SK-N-SH treated with all-trans-retinoic acid at 6 μM for 48 hours (cell line): ENCODE measurements at regions not wholly inside any gene's neighbourhood (a gene's known extent, or its start where the extent isn't known, plus 50 kb on each side); places are given as distances from the start of the nearest gene placed in this dataset.

Experiments
- ATAC-seq: fragments of 200-7000 bp; cut with Tn5 transposase; 3 replicates; pipeline ENCODE4 v1.9.1; 2020; ENCODE audit warnings: mild to moderate bottlenecking, moderate library complexity
- ARNTL ChIP-seq: fragments of 450-650 bp; formaldehyde crosslinking; IDR thresholded peaks from 2 replicates; pipeline ENCODE4 v1.5.0; 2020; ENCODE audit warnings: low read depth, mild to moderate bottlenecking, moderate library complexity, borderline replicate concordance
- BACH2 ChIP-seq: fragments of 250-450 bp; sonication (Bioruptor Pico); IDR thresholded peaks from 2 replicates; pipeline ENCODE4 v1.9.0; 2021; ENCODE audit warnings: mild to moderate bottlenecking, borderline replicate concordance
- CSDC2 ChIP-seq: fragments of 250-450 bp; sonication (Bioruptor Pico); IDR thresholded peaks from 2 replicates; pipeline ENCODE4 v1.5.0; 2020; ENCODE audit warnings: mild to moderate bottlenecking, moderate library complexity
- ESRRG ChIP-seq: fragments of 250-450 bp; sonication (Bioruptor Pico); IDR thresholded peaks from 2 replicates; pipeline ENCODE4 v1.6.1; 2021; ENCODE audit warnings: mild to moderate bottlenecking
- GLIS3 ChIP-seq: fragments of 250-450 bp; sonication (Bioruptor Pico); IDR thresholded peaks from 2 replicates; pipeline ENCODE4 v1.5.0; 2020; ENCODE audit warnings: mild to moderate bottlenecking, moderate library complexity
- OSR1 ChIP-seq: fragments of 250-450 bp; sonication (Bioruptor Pico); IDR thresholded peaks from 2 replicates; pipeline ENCODE4 v1.8.0; 2022; ENCODE audit warnings: moderate library complexity, mild to moderate bottlenecking, inconsistent platforms
- PPARA ChIP-seq: fragments of 250-450 bp; sonication (Bioruptor Pico); IDR thresholded peaks from 2 replicates; pipeline ENCODE4 v1.5.0; 2020; ENCODE audit warnings: mild to moderate bottlenecking, borderline replicate concordance
- RARB ChIP-seq: fragments of 250-450 bp; sonication (Bioruptor Pico); IDR thresholded peaks from 2 replicates; pipeline ENCODE4 v1.8.0; 2021; ENCODE audit warnings: mild to moderate bottlenecking, moderate library complexity
- SNAI2 ChIP-seq: fragments of 250-450 bp; sonication (Bioruptor Pico); IDR thresholded peaks from 2 replicates; pipeline ENCODE4 v1.5.0; 2020; ENCODE audit warnings: mild to moderate bottlenecking, moderate library complexity
- TCF4 ChIP-seq: fragments of 250-450 bp; sonication (Bioruptor Pico); IDR thresholded peaks from 2 replicates; pipeline ENCODE4 v1.8.0; 2021; ENCODE audit warnings: mild to moderate bottlenecking, moderate library complexity, borderline replicate concordance
- TOX ChIP-seq: fragments of 250-450 bp; sonication (Bioruptor Pico); IDR thresholded peaks from 2 replicates; pipeline ENCODE4 v1.8.0; 2021; ENCODE audit warnings: mild to moderate bottlenecking, moderate library complexity, borderline replicate concordance
- ZC3H10 ChIP-seq: fragments of 250-450 bp; sonication (Bioruptor Pico); IDR thresholded peaks from 2 replicates; pipeline ENCODE4 v1.5.1; 2021; ENCODE audit warnings: mild to moderate bottlenecking, moderate library complexity
- ZFP30 ChIP-seq: fragments of 450-650 bp; formaldehyde crosslinking; IDR thresholded peaks from 2 replicates; pipeline ENCODE4 v1.5.0; 2022; ENCODE audit warnings: mild to moderate bottlenecking, moderate library complexity
- ZNF565 ChIP-seq: fragments of 450-650 bp; formaldehyde crosslinking; conservative IDR thresholded peaks from 2 replicates; pipeline ENCODE4 v1.5.0; 2020; ENCODE audit warnings: low read depth, mild to moderate bottlenecking, moderate library complexity
- ZNF70 ChIP-seq: fragments of 450-650 bp; formaldehyde crosslinking; IDR thresholded peaks from 2 replicates; pipeline ENCODE4 v1.5.0; 2020; ENCODE audit warnings: mild to moderate bottlenecking, moderate library complexity
- ZNF8 ChIP-seq: fragments of 450-650 bp; formaldehyde crosslinking; IDR thresholded peaks from 2 replicates; pipeline ENCODE4 v1.5.0; 2020; ENCODE audit warnings: mild to moderate bottlenecking, moderate library complexity
- TF ChIP-seq, protein P1 (sequence below): fragments of 250-450 bp; sonication (Bioruptor Pico); IDR thresholded peaks from 2 replicates; pipeline ENCODE4 v1.8.0; 2021; ENCODE audit warnings: low read depth, mild to moderate bottlenecking, moderate library complexity, borderline replicate concordance
- TF ChIP-seq, protein P2 (sequence below): fragments of 250-450 bp; sonication (Bioruptor Pico); IDR thresholded peaks from 2 replicates; pipeline ENCODE4 v1.5.1; 2021; ENCODE audit warnings: mild to moderate bottlenecking, moderate library complexity
- TF ChIP-seq, protein P3 (sequence below): fragments of 250-450 bp; sonication (Bioruptor Pico); IDR thresholded peaks from 2 replicates; pipeline ENCODE4 v1.5.0; 2020; ENCODE audit warnings: mild to moderate bottlenecking, moderate library complexity
- TF ChIP-seq, protein P4 (sequence below): fragments of 250-450 bp; sonication (Bioruptor Pico); IDR thresholded peaks from 2 replicates; pipeline ENCODE4 v1.5.1; 2020; ENCODE audit warnings: low read depth, mild to moderate bottlenecking, moderate library complexity
- TF ChIP-seq, protein P5 (sequence below): fragments of 250-450 bp; sonication (Bioruptor Pico); IDR thresholded peaks from 2 replicates; pipeline ENCODE4 v1.8.0; 2020; ENCODE audit warnings: mild to moderate bottlenecking, moderate library complexity, borderline replicate concordance

DNA sequence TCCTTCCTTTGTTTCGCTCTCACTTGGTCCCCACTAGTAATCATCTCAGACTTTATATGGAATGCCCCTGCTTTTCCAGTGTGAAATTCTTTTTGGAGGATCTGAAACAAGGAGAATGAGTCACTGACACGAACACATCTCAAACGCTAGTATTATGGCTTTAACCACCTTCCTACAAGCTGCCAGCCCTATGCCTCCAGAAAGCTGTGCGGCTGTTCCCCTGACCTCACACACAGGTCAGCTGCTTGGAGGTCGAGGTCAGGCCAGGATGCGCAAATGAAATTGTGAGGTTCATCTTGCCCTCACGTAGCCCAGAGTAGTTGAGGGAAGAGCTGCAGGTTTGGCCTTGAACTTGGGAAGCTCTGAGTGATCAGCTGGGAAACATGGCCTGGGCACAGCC is 449.8 kb downstream of the FGF9 start:
- no peak for ATAC-seq
- TF ChIP-seq, protein P1, sequence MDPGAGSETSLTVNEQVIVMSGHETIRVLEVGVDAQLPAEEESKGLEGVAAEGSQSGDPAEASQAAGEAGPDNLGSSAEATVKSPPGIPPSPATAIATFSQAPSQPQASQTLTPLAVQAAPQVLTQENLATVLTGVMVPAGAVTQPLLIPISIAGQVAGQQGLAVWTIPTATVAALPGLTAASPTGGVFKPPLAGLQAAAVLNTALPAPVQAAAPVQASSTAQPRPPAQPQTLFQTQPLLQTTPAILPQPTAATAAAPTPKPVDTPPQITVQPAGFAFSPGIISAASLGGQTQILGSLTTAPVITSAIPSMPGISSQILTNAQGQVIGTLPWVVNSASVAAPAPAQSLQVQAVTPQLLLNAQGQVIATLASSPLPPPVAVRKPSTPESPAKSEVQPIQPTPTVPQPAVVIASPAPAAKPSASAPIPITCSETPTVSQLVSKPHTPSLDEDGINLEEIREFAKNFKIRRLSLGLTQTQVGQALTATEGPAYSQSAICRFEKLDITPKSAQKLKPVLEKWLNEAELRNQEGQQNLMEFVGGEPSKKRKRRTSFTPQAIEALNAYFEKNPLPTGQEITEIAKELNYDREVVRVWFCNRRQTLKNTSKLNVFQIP (CRISPR knock-in tag) = no peak
- TF ChIP-seq ZNF565 (CRISPR knock-in tag) = no peak
- TF ChIP-seq, protein P2, sequence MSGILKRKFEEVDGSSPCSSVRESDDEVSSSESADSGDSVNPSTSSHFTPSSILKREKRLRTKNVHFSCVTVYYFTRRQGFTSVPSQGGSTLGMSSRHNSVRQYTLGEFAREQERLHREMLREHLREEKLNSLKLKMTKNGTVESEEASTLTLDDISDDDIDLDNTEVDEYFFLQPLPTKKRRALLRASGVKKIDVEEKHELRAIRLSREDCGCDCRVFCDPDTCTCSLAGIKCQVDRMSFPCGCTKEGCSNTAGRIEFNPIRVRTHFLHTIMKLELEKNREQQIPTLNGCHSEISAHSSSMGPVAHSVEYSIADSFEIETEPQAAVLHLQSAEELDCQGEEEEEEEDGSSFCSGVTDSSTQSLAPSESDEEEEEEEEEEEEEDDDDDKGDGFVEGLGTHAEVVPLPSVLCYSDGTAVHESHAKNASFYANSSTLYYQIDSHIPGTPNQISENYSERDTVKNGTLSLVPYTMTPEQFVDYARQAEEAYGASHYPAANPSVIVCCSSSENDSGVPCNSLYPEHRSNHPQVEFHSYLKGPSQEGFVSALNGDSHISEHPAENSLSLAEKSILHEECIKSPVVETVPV (CRISPR knock-in tag) = no peak
- TF ChIP-seq ESRRG (CRISPR knock-in tag) = no peak
- TF ChIP-seq ZNF8 = no peak
- no peak for TF ChIP-seq ARNTL (CRISPR knock-in tag)
- no peak for TF ChIP-seq BACH2 (CRISPR knock-in tag)
- TF ChIP-seq ZNF70 = no peak
- no peak for TF ChIP-seq ZFP30
- no peak for TF ChIP-seq GLIS3 (CRISPR knock-in tag)
- no peak for TF ChIP-seq TOX (CRISPR knock-in tag)
- no peak for TF ChIP-seq SNAI2 (CRISPR knock-in tag)
- no peak for TF ChIP-seq TCF4 (CRISPR knock-in tag)
- no peak for TF ChIP-seq RARB (CRISPR knock-in tag)
- TF ChIP-seq, protein P3, sequence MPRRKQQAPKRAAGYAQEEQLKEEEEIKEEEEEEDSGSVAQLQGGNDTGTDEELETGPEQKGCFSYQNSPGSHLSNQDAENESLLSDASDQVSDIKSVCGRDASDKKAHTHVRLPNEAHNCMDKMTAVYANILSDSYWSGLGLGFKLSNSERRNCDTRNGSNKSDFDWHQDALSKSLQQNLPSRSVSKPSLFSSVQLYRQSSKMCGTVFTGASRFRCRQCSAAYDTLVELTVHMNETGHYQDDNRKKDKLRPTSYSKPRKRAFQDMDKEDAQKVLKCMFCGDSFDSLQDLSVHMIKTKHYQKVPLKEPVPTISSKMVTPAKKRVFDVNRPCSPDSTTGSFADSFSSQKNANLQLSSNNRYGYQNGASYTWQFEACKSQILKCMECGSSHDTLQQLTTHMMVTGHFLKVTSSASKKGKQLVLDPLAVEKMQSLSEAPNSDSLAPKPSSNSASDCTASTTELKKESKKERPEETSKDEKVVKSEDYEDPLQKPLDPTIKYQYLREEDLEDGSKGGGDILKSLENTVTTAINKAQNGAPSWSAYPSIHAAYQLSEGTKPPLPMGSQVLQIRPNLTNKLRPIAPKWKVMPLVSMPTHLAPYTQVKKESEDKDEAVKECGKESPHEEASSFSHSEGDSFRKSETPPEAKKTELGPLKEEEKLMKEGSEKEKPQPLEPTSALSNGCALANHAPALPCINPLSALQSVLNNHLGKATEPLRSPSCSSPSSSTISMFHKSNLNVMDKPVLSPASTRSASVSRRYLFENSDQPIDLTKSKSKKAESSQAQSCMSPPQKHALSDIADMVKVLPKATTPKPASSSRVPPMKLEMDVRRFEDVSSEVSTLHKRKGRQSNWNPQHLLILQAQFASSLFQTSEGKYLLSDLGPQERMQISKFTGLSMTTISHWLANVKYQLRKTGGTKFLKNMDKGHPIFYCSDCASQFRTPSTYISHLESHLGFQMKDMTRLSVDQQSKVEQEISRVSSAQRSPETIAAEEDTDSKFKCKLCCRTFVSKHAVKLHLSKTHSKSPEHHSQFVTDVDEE (CRISPR knock-in tag) = no peak
- TF ChIP-seq PPARA (CRISPR knock-in tag) = no peak
- no peak for TF ChIP-seq ZC3H10 (CRISPR knock-in tag)
- no peak for TF ChIP-seq CSDC2 (CRISPR knock-in tag)
- TF ChIP-seq, protein P4, sequence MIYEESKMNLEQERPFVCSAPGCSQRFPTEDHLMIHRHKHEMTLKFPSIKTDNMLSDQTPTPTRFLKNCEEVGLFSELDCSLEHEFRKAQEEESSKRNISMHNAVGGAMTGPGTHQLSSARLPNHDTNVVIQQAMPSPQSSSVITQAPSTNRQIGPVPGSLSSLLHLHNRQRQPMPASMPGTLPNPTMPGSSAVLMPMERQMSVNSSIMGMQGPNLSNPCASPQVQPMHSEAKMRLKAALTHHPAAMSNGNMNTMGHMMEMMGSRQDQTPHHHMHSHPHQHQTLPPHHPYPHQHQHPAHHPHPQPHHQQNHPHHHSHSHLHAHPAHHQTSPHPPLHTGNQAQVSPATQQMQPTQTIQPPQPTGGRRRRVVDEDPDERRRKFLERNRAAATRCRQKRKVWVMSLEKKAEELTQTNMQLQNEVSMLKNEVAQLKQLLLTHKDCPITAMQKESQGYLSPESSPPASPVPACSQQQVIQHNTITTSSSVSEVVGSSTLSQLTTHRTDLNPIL (CRISPR knock-in tag) = no peak

DNA sequence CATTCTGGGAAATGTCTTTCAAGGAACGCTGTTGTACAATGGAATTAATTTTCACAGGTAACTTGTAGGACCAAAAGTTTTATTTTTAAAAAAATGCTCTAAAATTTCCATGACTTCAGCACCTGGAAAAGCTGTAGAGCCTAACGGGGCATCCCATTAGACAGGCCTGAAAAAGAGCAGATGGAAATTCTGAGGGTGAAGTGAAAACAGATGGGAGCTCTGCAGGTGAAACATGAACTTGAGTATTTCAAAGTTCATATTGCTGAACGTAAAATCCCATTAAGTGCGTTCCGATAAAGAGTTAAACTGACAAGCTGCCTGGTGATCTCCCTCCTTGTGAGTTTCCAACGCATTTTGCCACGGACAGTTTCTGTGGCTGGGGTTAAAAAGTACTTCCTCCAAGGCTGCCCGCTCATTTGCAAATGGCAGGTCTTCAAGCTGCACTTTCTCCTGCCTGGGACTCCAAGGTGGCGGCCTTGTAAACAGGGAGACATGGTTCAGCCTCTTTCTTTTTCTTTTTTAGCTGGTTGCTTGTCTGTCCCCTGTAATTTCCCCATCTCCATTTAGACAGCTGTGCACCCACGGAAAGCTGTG is 450.4 kb downstream of the FGF9 start:
- ATAC-seq = no peak
- TF ChIP-seq, protein P2 (CRISPR knock-in tag) = no peak
- TF ChIP-seq, protein P5, sequence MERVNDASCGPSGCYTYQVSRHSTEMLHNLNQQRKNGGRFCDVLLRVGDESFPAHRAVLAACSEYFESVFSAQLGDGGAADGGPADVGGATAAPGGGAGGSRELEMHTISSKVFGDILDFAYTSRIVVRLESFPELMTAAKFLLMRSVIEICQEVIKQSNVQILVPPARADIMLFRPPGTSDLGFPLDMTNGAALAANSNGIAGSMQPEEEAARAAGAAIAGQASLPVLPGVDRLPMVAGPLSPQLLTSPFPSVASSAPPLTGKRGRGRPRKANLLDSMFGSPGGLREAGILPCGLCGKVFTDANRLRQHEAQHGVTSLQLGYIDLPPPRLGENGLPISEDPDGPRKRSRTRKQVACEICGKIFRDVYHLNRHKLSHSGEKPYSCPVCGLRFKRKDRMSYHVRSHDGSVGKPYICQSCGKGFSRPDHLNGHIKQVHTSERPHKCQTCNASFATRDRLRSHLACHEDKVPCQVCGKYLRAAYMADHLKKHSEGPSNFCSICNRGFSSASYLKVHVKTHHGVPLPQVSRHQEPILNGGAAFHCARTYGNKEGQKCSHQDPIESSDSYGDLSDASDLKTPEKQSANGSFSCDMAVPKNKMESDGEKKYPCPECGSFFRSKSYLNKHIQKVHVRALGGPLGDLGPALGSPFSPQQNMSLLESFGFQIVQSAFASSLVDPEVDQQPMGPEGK (CRISPR knock-in tag) = no peak
- TF ChIP-seq ARNTL (CRISPR knock-in tag) = no peak
- TF ChIP-seq ESRRG (CRISPR knock-in tag) = no peak
- no peak for TF ChIP-seq CSDC2 (CRISPR knock-in tag)
- TF ChIP-seq ZNF565 (CRISPR knock-in tag) = no peak
- TF ChIP-seq OSR1 (CRISPR knock-in tag) = no peak
- TF ChIP-seq PPARA (CRISPR knock-in tag) = no peak
- TF ChIP-seq ZFP30 = no peak
